Lung (tissue), 11 donors: ENCODE measurements at regions not wholly inside any gene's neighbourhood (a gene's known extent, or its start where the extent isn't known, plus 50 kb on each side); places are given as distances from the start of the nearest gene placed in this dataset.
A peak's percentile ranks its signal among the peaks of the same experiment; 100 is the strongest.

Experiments used
- ATAC-seq: fragments of 200-7000 bp; cut with Tn5 transposase; one replicate; pipeline ENCODE4 v1.9.1; 2020; ENCODE audit warnings: moderate number of reproducible peaks; ENCODE audit not compliant: insufficient read depth, low FRiP score
- DNase-seq, 3 donors: peaks; one replicate each; pipeline ENCODE4 v3.0.0-alpha.2; 2013 to 2017
- H3K27ac ChIP-seq, 2 donors: one replicate each; pipeline ENCODE4 v1.5.1; 2013; ENCODE audit warnings: mild to moderate bottlenecking in 2 of 2, moderate library complexity in 2 of 2, control low read depth in 1 of 2, inconsistent platforms in 1 of 2, low read depth in 1 of 2, low read length in 1 of 2
- H3K27me3 ChIP-seq, 3 donors: one replicate each; pipeline ENCODE4 v1.5.1; 2013; ENCODE audit warnings: low read length in 2 of 3; ENCODE audit not compliant: control insufficient read depth in 3 of 3, insufficient read depth in 3 of 3
- H3K36me3 ChIP-seq, 4 donors: one replicate each; pipeline ENCODE4 v1.5.1; 2013; ENCODE audit warnings: low read length in 4 of 4, mild to moderate bottlenecking in 1 of 4, moderate library complexity in 1 of 4; ENCODE audit not compliant: control insufficient read depth in 4 of 4, insufficient read depth in 4 of 4
- H3K4me1 ChIP-seq, 5 donors: one replicate each; pipeline ENCODE4 v1.5.1; 2013; ENCODE audit warnings: low read length in 5 of 5, mild to moderate bottlenecking in 2 of 5, moderate library complexity in 1 of 5; ENCODE audit not compliant: control insufficient read depth in 5 of 5, insufficient read depth in 5 of 5
- H3K4me3 ChIP-seq: one replicate; pipeline ENCODE4 v1.5.1; 2013; ENCODE audit warnings: mild to moderate bottlenecking, control low read depth, moderate library complexity
- H3K9ac ChIP-seq, 2 donors: one replicate each; pipeline ENCODE4 v1.5.1; 2013; ENCODE audit warnings: low read length in 2 of 2, control low read depth in 1 of 2; ENCODE audit not compliant: insufficient read depth in 1 of 2
- H3K9me3 ChIP-seq, 4 donors: one replicate each; pipeline ENCODE4 v1.5.1; 2013; ENCODE audit warnings: low read length in 3 of 4, mild to moderate bottlenecking in 1 of 4, moderate library complexity in 1 of 4; ENCODE audit not compliant: control insufficient read depth in 4 of 4, insufficient read depth in 3 of 4
- CTCF ChIP-seq: IDR thresholded peaks from 2 replicates; pipeline ENCODE4 v1.5.1; 2012; ENCODE audit warnings: mild to moderate bottlenecking; ENCODE audit errors: control extremely low read depth, extremely low read depth
- WGBS, 2 donors: extraction: QIAGEN DNeasy Blood & Tissue Kit; methylation state at CpG; one replicate each; pipeline ENCODE4 v1.1.7; 2013; 5-methylcytosine and 5-hydroxymethylcytosine counted together
- donor health status: control.
- donor health status: control.
- donor health status: Bipolar disorder and iron deficiency.
- donor health status: healthy.
- donor health status: DM: yes; HTN: yes; CAD: no.

DNA sequence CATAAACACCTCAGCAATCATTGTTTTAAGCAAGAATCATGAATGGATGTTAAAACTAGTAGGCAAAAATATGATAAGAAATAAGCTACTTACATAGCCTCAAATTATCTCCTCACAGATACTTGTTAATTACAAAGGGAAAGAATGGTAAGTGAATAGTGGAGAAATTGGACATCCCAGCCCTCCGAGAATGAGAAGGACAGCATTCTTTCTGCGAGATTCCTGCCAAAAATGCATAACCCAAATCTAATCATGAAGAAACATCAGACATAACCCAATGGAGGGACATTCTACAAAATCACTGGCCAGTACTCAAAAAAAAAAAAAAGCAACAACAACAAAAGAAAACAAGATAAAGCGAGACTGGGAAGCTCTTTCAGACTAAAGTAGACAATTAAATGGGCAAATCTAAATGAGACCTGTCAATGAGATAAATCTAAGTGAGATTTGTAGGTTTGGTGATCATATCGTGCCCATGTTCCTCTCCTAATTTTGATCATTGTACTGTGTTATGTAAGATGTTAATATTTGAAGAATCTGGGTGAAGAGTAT lies 57.9 kb upstream of the GLI2 start:
- WGBS, 2 donors: 79 to 82% methylated on average over 4 of the region's 4 CpGs
- TF ChIP-seq CTCF: no peak
- no peak overlapping the region for H3K9ac ChIP-seq
- no peaks in the 10 kb centered on the region for H3K36me3 ChIP-seq
- DNase-seq (peak in 2 of 3 donors; percentile 61 to 70), ATAC-seq (no peak)
- H3K27me3 ChIP-seq: peaks cover 4 to 18% (median 8%) of the 10 kb centered on the region in 3 donors
- no peak overlapping the region for H3K4me3 ChIP-seq
- peaks cover 0 to 12% (median 6%) of the 10 kb centered on the region in 5 donors for H3K4me1 ChIP-seq
- H3K9me3 ChIP-seq: peaks cover 0 to 2% (median 0%) of the 10 kb centered on the region in 4 donors
- no peak overlapping the region for H3K27ac ChIP-seq

GRCh38 chr2:120678251-120678650 lies 57.4 kb upstream of the GLI2 start:
- peaks cover 0 to 2% (median 0%) of the 10 kb centered on the region in 4 donors for H3K9me3 ChIP-seq
- no peaks in the 10 kb centered on the region for H3K36me3 ChIP-seq
- H3K9ac ChIP-seq: no peak overlapping the region
- H3K4me1 ChIP-seq: peaks cover 0 to 12% (median 6%) of the 10 kb centered on the region in 5 donors
- no peak overlapping the region for H3K27ac ChIP-seq
- WGBS, 2 donors: 64 to 67% methylated on average over 6 to 7 of the region's 7 CpGs
- no peak for TF ChIP-seq CTCF
- DNase-seq: peak; percentile 57 to 76 (median 71)
- H3K27me3 ChIP-seq: peaks cover 4 to 18% (median 8%) of the 10 kb centered on the region in 3 donors
- no peak for ATAC-seq
- no peak overlapping the region for H3K4me3 ChIP-seq

GRCh38 chr2:120678926-120679325 lies 56.7 kb upstream of the GLI2 start:
- 38 to 50% methylated on average over 7 of the region's 7 CpGs for WGBS, 2 donors
- Histone ChIP-seq H3K4me3 (no peak overlapping the region), H3K9ac (no peak overlapping the region), H3K9me3 (peaks cover 0 to 2% (median 0%) of the 10 kb centered on the region in 4 donors), H3K4me1 (peaks cover 0 to 16% (median 6%) of the 10 kb centered on the region in 5 donors), H3K36me3 (no peaks in the 10 kb centered on the region), H3K27ac (no peak overlapping the region), H3K27me3 (peaks cover 4 to 18% (median 8%) of the 10 kb centered on the region in 3 donors)
- ATAC-seq (no peak), DNase-seq (no peak)
- no peak for TF ChIP-seq CTCF

- Histone ChIP-seq H3K4me3 (no peak overlapping the region), H3K9ac (no peak overlapping the region), H3K36me3 (no peaks in the 10 kb centered on the region), H3K9me3 (peaks cover 0 to 2% (median 0%) of the 10 kb centered on the region in 4 donors), H3K4me1 (peaks cover 0 to 21% (median 6%) of the 10 kb centered on the region in 5 donors), H3K27me3 (peaks cover 4 to 18% (median 8%) of the 10 kb centered on the region in 3 donors), H3K27ac (no peak overlapping the region)
- TF ChIP-seq CTCF: no peak
- ATAC-seq (no peak), DNase-seq (no peak)
- 94 to 95% methylated on average over 9 of the region's 9 CpGs for WGBS, 2 donors
These were observed 56.1 kb upstream of the GLI2 start for GRCh38 chr2:120679526-120679925.
